HEK293 (cell line): ENCODE measurements at regions not wholly inside any gene's neighbourhood (a gene's known extent, or its start where the extent isn't known, plus 50 kb on each side); places are given as distances from the start of the nearest gene placed in this dataset.

Source experiments
- CTCF ChIA-PET: fragments of 350-600 bp; formaldehyde crosslinking; extraction: SDS; loops from one replicate; lab custom pipeline; 2021; ENCODE audit warnings: antibody characterized with exemption; lab: Yijun Ruan, JAX
- POLR2A ChIA-PET: fragments of 300-600 bp; formaldehyde crosslinking; extraction: SDS; loops from one replicate; lab custom pipeline; 2020; ENCODE audit warnings: antibody characterized with exemption, inconsistent platforms; lab: Yijun Ruan, JAX
- H3K27ac ChIP-seq: fragments of 200-500 bp; sonication (Bioruptor generic); 2 replicates; pipeline ENCODE4 v1.5.1; 2014; ENCODE audit warnings: low read depth, low read length, control low read depth, inconsistent platforms; ENCODE audit errors: extremely low read depth
- H3K36me3 ChIP-seq, 2 experiments: fragments of 200-500 bp in 1 of 2; sonication (Bioruptor generic) in 1 of 2; 1 replicate in 1 of 2; 2 replicates in 1 of 2; pipeline ENCODE4 v1.5.1; 2014 to 2017; ENCODE audit warnings: inconsistent platforms in 2 of 2, low read length in 2 of 2; ENCODE audit not compliant: control insufficient read depth in 2 of 2, insufficient read depth in 1 of 2
- H3K4me1 ChIP-seq: fragments of 200-500 bp; sonication (Bioruptor generic); 2 replicates; pipeline ENCODE4 v1.5.1; 2014; ENCODE audit warnings: mild to moderate bottlenecking, low read length, inconsistent platforms; ENCODE audit not compliant: control insufficient read depth, insufficient read depth
- H3K4me3 ChIP-seq: 2 replicates; pipeline ENCODE4 v1.5.1; 2011; ENCODE audit warnings: low read depth, mild to moderate bottlenecking, control low read depth, low read length, moderate library complexity
- H3K9me3 ChIP-seq: fragments of 200-500 bp; sonication (Bioruptor generic); 2 replicates; pipeline ENCODE4 v1.5.1; 2014; ENCODE audit warnings: low read depth, low read length, inconsistent platforms; ENCODE audit not compliant: control insufficient read depth, insufficient read depth
- ELK4 ChIP-seq: IDR thresholded peaks from 2 replicates; pipeline ENCODE4 v1.6.1; 2011; ENCODE audit warnings: mild to moderate bottlenecking, low read depth, low read length, borderline replicate concordance
- FEZF1 ChIP-seq: fragments of 450-650 bp; formaldehyde crosslinking; IDR thresholded peaks from 2 replicates; pipeline ENCODE4 v1.5.1; 2016; ENCODE audit warnings: missing biosample characterization, missing genetic modification characterization
- GFI1B ChIP-seq: fragments of 450-650 bp; formaldehyde crosslinking; IDR thresholded peaks from 2 replicates; pipeline ENCODE4 v1.5.1; 2016; ENCODE audit warnings: missing biosample characterization, missing genetic modification characterization
- GLI2 ChIP-seq: fragments of 450-650 bp; formaldehyde crosslinking; IDR thresholded peaks from 2 replicates; pipeline ENCODE4; 2017; ENCODE audit warnings: missing biosample characterization, missing genetic modification characterization, low read depth, borderline replicate concordance
- KLF10 ChIP-seq: fragments of 450-650 bp; IDR thresholded peaks from 2 replicates; pipeline ENCODE4 v1.5.1; 2018; ENCODE audit warnings: missing biosample characterization, mild to moderate bottlenecking, missing genetic modification characterization
- KLF17 ChIP-seq: fragments of 450-650 bp; formaldehyde crosslinking; IDR thresholded peaks from 2 replicates; pipeline ENCODE4 v1.5.1; 2016; ENCODE audit warnings: missing biosample characterization, missing genetic modification characterization
- TRIM28 ChIP-seq: IDR thresholded peaks from 2 replicates; pipeline ENCODE4 v1.6.1; 2011; ENCODE audit warnings: low read length, control low read depth, borderline replicate concordance
- ZBTB10 ChIP-seq: fragments of 450-650 bp; formaldehyde crosslinking; IDR thresholded peaks from 2 replicates; pipeline ENCODE4 v1.5.1; 2016; ENCODE audit warnings: missing biosample characterization, missing genetic modification characterization
- ZFP41 ChIP-seq: fragments of 450-650 bp; formaldehyde crosslinking; IDR thresholded peaks from 2 replicates; pipeline ENCODE4 v1.5.1; 2016; ENCODE audit warnings: missing biosample characterization, missing genetic modification characterization, borderline replicate concordance
- ZNF175 ChIP-seq: fragments of 450-650 bp; formaldehyde crosslinking; IDR thresholded peaks from 2 replicates; pipeline ENCODE4 v1.5.1; 2016; ENCODE audit warnings: missing biosample characterization, missing genetic modification characterization
- ZNF202 ChIP-seq: fragments of 450-650 bp; formaldehyde crosslinking; IDR thresholded peaks from 2 replicates; pipeline ENCODE4 v1.5.1; 2016; ENCODE audit warnings: missing biosample characterization, missing genetic modification characterization, borderline replicate concordance
- ZNF311 ChIP-seq: fragments of 450-650 bp; formaldehyde crosslinking; IDR thresholded peaks from 2 replicates; pipeline ENCODE4 v1.5.1; 2017; ENCODE audit warnings: missing biosample characterization, missing genetic modification characterization, borderline replicate concordance
- ZNF391 ChIP-seq: fragments of 450-650 bp; formaldehyde crosslinking; IDR thresholded peaks from 2 replicates; pipeline ENCODE4 v1.5.1; 2016; ENCODE audit warnings: low read depth, missing biosample characterization, missing genetic modification characterization, borderline replicate concordance
- ZNF404 ChIP-seq: fragments of 450-650 bp; formaldehyde crosslinking; IDR thresholded peaks from 2 replicates; pipeline ENCODE4 v1.5.1; 2017; ENCODE audit warnings: missing biosample characterization, missing genetic modification characterization
- ZNF639 ChIP-seq: fragments of 450-650 bp; formaldehyde crosslinking; IDR thresholded peaks from 2 replicates; pipeline ENCODE4 v1.5.1; 2016; ENCODE audit warnings: missing biosample characterization, missing genetic modification characterization
- ZNF658 ChIP-seq: fragments of 450-650 bp; formaldehyde crosslinking; IDR thresholded peaks from 2 replicates; pipeline ENCODE4; 2016; ENCODE audit warnings: missing biosample characterization, missing genetic modification characterization
- ZNF830 ChIP-seq: fragments of 450-650 bp; IDR thresholded peaks from 2 replicates; pipeline ENCODE4 v1.5.0; 2018; ENCODE audit warnings: missing biosample characterization, missing genetic modification characterization, low read depth, mild to moderate bottlenecking, moderate library complexity
- ZSCAN16 ChIP-seq: fragments of 450-650 bp; formaldehyde crosslinking; IDR thresholded peaks from 2 replicates; pipeline ENCODE4 v1.5.1; 2016; ENCODE audit warnings: missing biosample characterization, missing genetic modification characterization
- ZSCAN18 ChIP-seq: fragments of 450-650 bp; formaldehyde crosslinking; IDR thresholded peaks from 2 replicates; pipeline ENCODE4 v1.5.1; 2016; ENCODE audit warnings: missing biosample characterization, missing genetic modification characterization
- ZXDB ChIP-seq: fragments of 450-650 bp; formaldehyde crosslinking; IDR thresholded peaks from 2 replicates; pipeline ENCODE4 v1.5.1; 2016; ENCODE audit warnings: missing biosample characterization, missing genetic modification characterization

- TF ChIP-seq ZNF830 (tag by site-specific recombination): no peak
- TF ChIP-seq KLF10: no peak
- no peak for TF ChIP-seq ZNF391 (tag by site-specific recombination)
- no peak for TF ChIP-seq ZXDB
- no peak for TF ChIP-seq ELK4
- no peak for TF ChIP-seq ZFP41 (tag by site-specific recombination)
- TF ChIP-seq ZNF202 (tag by site-specific recombination): no peak
- no peak for TF ChIP-seq ZNF639
Observed at GRCh38 chr2:196291873-196292800, 120.8 kb upstream of the STK17B start.

GRCh38 chr2:196293751-196294515 is 122.6 kb upstream of the STK17B start:
- no peak overlapping the region for H3K4me3 ChIP-seq
- H3K9me3 ChIP-seq: no peaks in the 10 kb centered on the region
- POLR2A ChIA-PET: no interaction called here
- peaks cover 5% of the 10 kb centered on the region; the same call in 1 of the 2 replicates for H3K4me1 ChIP-seq
- peaks cover 0 to 6% of the 10 kb centered on the region in 2 experiments; a peak in 1 of 3 replicates for H3K36me3 ChIP-seq
- H3K27ac ChIP-seq: no peak overlapping the region
- CTCF ChIA-PET: interaction anchor here (0.7 to 2.9 kb wide), 4 partner anchors 146 to 865 kb away, joined by 3 to 20 read pairs (median 6); no protein-coding TSS in a partner anchor
- TF ChIP-seq ZSCAN16 (tag by site-specific recombination): no peak
- no peak for TF ChIP-seq ZNF175 (tag by site-specific recombination)
- no peak for TF ChIP-seq ZNF311
- no peak for TF ChIP-seq ELK4
- TF ChIP-seq GFI1B: no peak
- TF ChIP-seq GLI2 (tag by site-specific recombination): no peak
- no peak for TF ChIP-seq KLF17
- no peak for TF ChIP-seq ZSCAN18 (tag by site-specific recombination)
- TF ChIP-seq FEZF1: no peak
- TF ChIP-seq ZNF658 (tag by site-specific recombination): no peak
- TF ChIP-seq TRIM28: no peak
- no peak for TF ChIP-seq ZNF202 (tag by site-specific recombination)
- no peak for TF ChIP-seq ZBTB10 (tag by site-specific recombination)
- TF ChIP-seq ZNF404 (tag by site-specific recombination): no peak

More at GRCh38 chr2:196291873-196292800, 120.8 kb upstream of the STK17B start:
- Histone ChIP-seq H3K9me3 (no peaks in the 10 kb centered on the region), H3K4me3 (no peak overlapping the region), H3K27ac (no peak overlapping the region), H3K36me3 (peaks cover 0 to 6% of the 10 kb centered on the region in 2 experiments; a peak in 1 of 3 replicates), H3K4me1 (peaks cover 5% of the 10 kb centered on the region; the same call in 1 of the 2 replicates)
- CTCF ChIA-PET: interaction anchor here (0.7 to 2.1 kb wide), 5 partner anchors 13 to 234 kb away, joined by 3 to 4 read pairs (median 4); no protein-coding TSS in a partner anchor
- POLR2A ChIA-PET: no interaction called here
